ENCODE measurements at regions not wholly inside any gene's neighbourhood (a gene's known extent, or its start where the extent isn't known, plus 50 kb on each side); places are given as distances from the start of the nearest gene placed in this dataset.

- TF ChIP-seq CTCF (IDR thresholded peaks at IDR 0.05) (no peak), POLR2A (IDR thresholded peaks at IDR 0.05) (no peak), POLR2AphosphoS5 (IDR thresholded peaks at IDR 0.05; ENCODE audit: insufficient read depth in 1 of 2, low read depth in 1 of 2) (no peak)
Observed at GRCh38 chr10:3503299-3503698, 281.7 kb downstream of the KLF6 start.

Data from vagina (tissue), 2 donors.